GM23338 (cell line): ENCODE measurements at regions not wholly inside any gene's neighbourhood (a gene's known extent, or its start where the extent isn't known, plus 50 kb on each side); places are given as distances from the start of the nearest gene placed in this dataset.

ENCODE experiments used
- ATAC-seq: fragments of 200-7000 bp; cut with Tn5 transposase; 3 replicates; pipeline ENCODE4 v1.9.1; 2020
- DNase-seq: peaks from one replicate; pipeline ENCODE4 v3.0.0-alpha.2; 2015; ENCODE audit warnings: low spot score
- H2AFZ ChIP-seq: fragments of 200-600 bp; sonication (generic); 2 replicates; pipeline ENCODE4 v1.8.0; 2016; ENCODE audit warnings: antibody characterized with exemption, mild to moderate bottlenecking, moderate library complexity
- H3F3A ChIP-seq: fragments of 200-600 bp; sonication (generic); replicated peaks from 2 replicates; pipeline ENCODE4 v1.8.0; 2017; ENCODE audit warnings: antibody characterized with exemption, mixed run types, low read depth
- H3K27ac ChIP-seq: fragments of 200-600 bp; sonication (generic); 2 replicates; pipeline ENCODE4 v1.6.1; 2016; ENCODE audit warnings: low read depth
- H3K27me3 ChIP-seq: fragments of 200-600 bp; sonication (generic); 2 replicates; pipeline ENCODE4 v1.8.0; 2016; ENCODE audit warnings: mild to moderate bottlenecking, mixed run types, moderate library complexity; ENCODE audit not compliant: insufficient read depth
- H3K36me3 ChIP-seq: fragments of 200-600 bp; sonication (generic); 2 replicates; pipeline ENCODE4 v1.8.0; 2016; ENCODE audit warnings: mild to moderate bottlenecking; ENCODE audit not compliant: insufficient read depth
- H3K4me1 ChIP-seq: fragments of 200-600 bp; sonication (generic); 2 replicates; pipeline ENCODE4 v1.8.0; 2016; ENCODE audit warnings: mild to moderate bottlenecking, moderate library complexity; ENCODE audit not compliant: insufficient read depth
- H3K4me2 ChIP-seq: fragments of 200-600 bp; sonication (generic); 2 replicates; pipeline ENCODE4 v1.7.1; 2017; ENCODE audit warnings: mixed run types
- H3K4me3 ChIP-seq: fragments of 200-600 bp; sonication (generic); 2 replicates; pipeline ENCODE4 v1.6.1; 2016; ENCODE audit warnings: mixed run types
- H3K79me2 ChIP-seq: fragments of 200-600 bp; sonication (generic); replicated peaks from 2 replicates; pipeline ENCODE4 v1.8.0; 2017; ENCODE audit warnings: mild to moderate bottlenecking; ENCODE audit not compliant: insufficient read depth
- H3K9me2 ChIP-seq: fragments of 200-600 bp; sonication (generic); 2 replicates; pipeline ENCODE4 v1.8.0; 2017; ENCODE audit not compliant: insufficient read depth
- H4K20me1 ChIP-seq: fragments of 200-600 bp; sonication (generic); replicated peaks from 2 replicates; pipeline ENCODE4 v1.8.0; 2017; ENCODE audit warnings: mild to moderate bottlenecking; ENCODE audit not compliant: insufficient read depth
- H3K27ac Mint-ChIP-seq: 2 replicates; pipeline ENCODE4 v1.8.0; 2020; ENCODE audit warnings: inconsistent platforms, mild to moderate bottlenecking, moderate library complexity, mixed read lengths
- H3K27me3 Mint-ChIP-seq: 3 replicates; pipeline ENCODE4 v1.8.0; 2022; ENCODE audit warnings: low read depth, mild to moderate bottlenecking, moderate library complexity, mixed read lengths, inconsistent platforms; ENCODE audit not compliant: insufficient read depth, poor library complexity
- H3K36me3 Mint-ChIP-seq: 3 replicates; pipeline ENCODE4 v1.8.0; 2021; ENCODE audit warnings: low read depth, mild to moderate bottlenecking, inconsistent platforms, moderate library complexity, mixed read lengths
- H3K4me1 Mint-ChIP-seq: 3 replicates; pipeline ENCODE4 v1.8.0; 2020; ENCODE audit warnings: mild to moderate bottlenecking, inconsistent platforms, mixed read lengths
- H3K4me3 Mint-ChIP-seq: 3 replicates; pipeline ENCODE4 v1.8.0; 2021; ENCODE audit warnings: moderate library complexity, mild to moderate bottlenecking, inconsistent platforms, mixed read lengths
- H3K9me3 Mint-ChIP-seq: 3 replicates; pipeline ENCODE4 v1.8.0; 2020; ENCODE audit warnings: moderate library complexity, mild to moderate bottlenecking, inconsistent platforms, mixed read lengths
- CREB1 ChIP-seq: fragments of 250-450 bp; sonication (Bioruptor Pico); IDR thresholded peaks from 2 replicates; pipeline ENCODE4 v1.5.0; 2020; ENCODE audit warnings: low read depth, mild to moderate bottlenecking, moderate library complexity
- CTCF ChIP-seq, 2 experiments: fragments of 200-600 bp in 1 of 2; sonication (generic) in 1 of 2; conservative IDR thresholded peaks; 2 replicates each; pipeline versions ENCODE4 v1.5.1 to v1.6.1; 2016 to 2017; ENCODE audit warnings: antibody characterized with exemption in 2 of 2, low read depth in 2 of 2, mild to moderate bottlenecking in 2 of 2, moderate library complexity in 1 of 2
- ETS1 ChIP-seq: IDR thresholded peaks from 2 replicates; pipeline ENCODE4 v1.6.1; 2016; ENCODE audit warnings: antibody characterized with exemption
- EZH2 ChIP-seq: fragments of 200-600 bp; sonication (generic); IDR thresholded peaks from one replicate; pipeline ENCODE4 v1.8.0; 2017; ENCODE audit warnings: antibody characterized with exemption, mild to moderate bottlenecking, low read depth; ENCODE audit not compliant: unreplicated experiment
- EZH2phosphoT487 ChIP-seq: fragments of 200-600 bp; sonication (generic); IDR thresholded peaks from one replicate; pipeline ENCODE4 v1.8.1; 2018; ENCODE audit warnings: antibody characterized with exemption; ENCODE audit not compliant: unreplicated experiment
- JUNB ChIP-seq: IDR thresholded peaks from one replicate; pipeline ENCODE4 v1.6.1; 2016; ENCODE audit warnings: antibody characterized with exemption; ENCODE audit not compliant: unreplicated experiment
- NANOG ChIP-seq: IDR thresholded peaks from 2 replicates; pipeline ENCODE4 v1.6.1; 2016; ENCODE audit warnings: antibody characterized with exemption, borderline replicate concordance
- POLR2AphosphoS5 ChIP-seq: IDR thresholded peaks from 2 replicates; pipeline ENCODE4 v1.6.1; 2016; ENCODE audit warnings: antibody characterized with exemption, low read depth
- REST ChIP-seq: IDR thresholded peaks from one replicate; pipeline ENCODE4 v1.6.1; 2018; ENCODE audit warnings: antibody characterized with exemption; ENCODE audit not compliant: unreplicated experiment
- STAT1 ChIP-seq: IDR thresholded peaks from one replicate; pipeline ENCODE4 v1.6.1; 2016; ENCODE audit warnings: antibody characterized with exemption; ENCODE audit not compliant: unreplicated experiment
- ZNF114 ChIP-seq: fragments of 250-450 bp; sonication (Bioruptor Pico); IDR thresholded peaks from 2 replicates; pipeline ENCODE4 v1.5.0; 2020; ENCODE audit warnings: mild to moderate bottlenecking, moderate library complexity
- ZNF331 ChIP-seq: fragments of 250-450 bp; sonication (Bioruptor Pico); IDR thresholded peaks from 2 replicates; pipeline ENCODE4 v1.5.0; 2020; ENCODE audit warnings: low read depth, mild to moderate bottlenecking, moderate library complexity
- ZNF462 ChIP-seq: fragments of 250-450 bp; sonication (Bioruptor Pico); IDR thresholded peaks from 2 replicates; pipeline ENCODE4 v1.5.0; 2020; ENCODE audit warnings: mild to moderate bottlenecking, moderate library complexity

- Histone ChIP-seq H3K4me2 (no peak overlapping the region), H3K4me3 (no peak overlapping the region), H4K20me1 (no peaks in the 10 kb centered on the region), H3K9me2 (no peaks in the 10 kb centered on the region), H3K4me1 (no peaks in the 10 kb centered on the region), H2AFZ (no peak overlapping the region), H3F3A (no peaks in the 10 kb centered on the region), H3K27ac (no peak overlapping the region), H3K79me2 (no peaks in the 10 kb centered on the region), H3K36me3 (no peaks in the 10 kb centered on the region), H3K27me3 (no peaks in the 10 kb centered on the region)
- no peak overlapping the region for H3K27ac Mint-ChIP-seq
- peaks cover 2% of the 10 kb centered on the region for H3K27me3 Mint-ChIP-seq
- no peak overlapping the region for H3K4me3 Mint-ChIP-seq
- no peak for ATAC-seq
- TF ChIP-seq CREB1 (no peak), REST (no peak), STAT1 (no peak), ETS1 (no peak), JUNB (no peak), EZH2 (no peak), POLR2AphosphoS5 (no peak), ZNF462 (CRISPR knock-in tag) (no peak), ZNF331 (CRISPR knock-in tag) (no peak), CTCF (conservative IDR thresholded peaks at IDR 0.05; ENCODE audit: low read depth in 2 of 2) (no peak), NANOG (no peak), ZNF114 (CRISPR knock-in tag) (no peak), EZH2phosphoT487 (no peak)
- H3K9me3 Mint-ChIP-seq = no peaks in the 10 kb centered on the region
- H3K4me1 Mint-ChIP-seq = no peaks in the 10 kb centered on the region
- no peak for DNase-seq
- H3K36me3 Mint-ChIP-seq = no peaks in the 10 kb centered on the region
Observed at GRCh38 chr13:30552567-30552966, 65.2 kb upstream of the USPL1 start.
